ENCODE measurements at regions not wholly inside any gene's neighbourhood (a gene's known extent, or its start where the extent isn't known, plus 50 kb on each side); places are given as distances from the start of the nearest gene placed in this dataset.

DNA sequence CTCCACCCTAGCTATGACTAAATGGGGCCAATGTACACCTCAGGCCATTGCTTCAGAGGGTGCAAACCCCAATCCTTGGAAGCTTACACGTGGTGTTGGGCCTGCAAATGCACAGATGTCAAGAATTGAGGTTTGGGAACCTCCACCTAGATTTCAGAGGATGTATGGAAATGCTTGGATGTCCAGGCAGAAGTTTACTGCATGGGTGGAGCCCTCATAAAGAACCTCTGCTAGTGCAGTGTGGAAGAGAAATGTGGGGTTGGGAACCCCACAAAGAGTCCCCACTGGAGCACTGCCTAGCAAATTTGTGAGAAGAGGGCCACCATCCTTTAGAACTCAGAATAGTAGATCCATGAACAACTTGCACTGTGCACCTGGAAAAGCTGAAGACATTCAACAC is 284.1 kb downstream of the ANTXR2 start:
- H3K9me3 ChIP-seq (replicated peaks; ENCODE audit: control insufficient read depth, insufficient read depth, low read length), result no peaks in the 10 kb centered on the region
- CTCF ChIA-PET, result no interaction called here
- FAIRE-seq (no peak), DNase-seq (ENCODE audit: low read depth, low spot score) (no peak)
- no peak overlapping the region for H3K27ac ChIP-seq (ENCODE audit: insufficient read depth, low read depth, low read length)
- no peaks in the 10 kb centered on the region for H4K20me1 ChIP-seq (replicated peaks; ENCODE audit: control insufficient read depth, extremely low read depth, insufficient read depth, low read length)
- H3K79me2 ChIP-seq (ENCODE audit: control insufficient read depth, insufficient read depth, low read length), result no peaks in the 10 kb centered on the region
- no TSS peak for BruUV-seq (replicated peaks)
- no peaks in the 10 kb centered on the region for H3K27me3 ChIP-seq (ENCODE audit: control insufficient read depth in 2 of 2, insufficient read depth in 2 of 2, low read length in 2 of 2)
- H3K9ac ChIP-seq (replicated peaks; ENCODE audit: extremely low read depth, insufficient read depth, low read length), result no peak overlapping the region
- no peaks in the 10 kb centered on the region for H3K9me1 ChIP-seq (replicated peaks; ENCODE audit: control insufficient read depth, extremely low read depth, insufficient read depth, low read length)
- no peak overlapping the region for H2AFZ ChIP-seq (ENCODE audit: low read depth, low read length)
- no peaks in the 10 kb centered on the region for H3K36me3 ChIP-seq (ENCODE audit: control insufficient read depth in 2 of 2, extremely low read depth in 1 of 2, insufficient read depth in 2 of 2, low read length in 2 of 2)
- no peaks in the 10 kb centered on the region for H3K4me1 ChIP-seq (ENCODE audit: control insufficient read depth, extremely low read depth, insufficient read depth, low read length)
- no peak overlapping the region for H3K4me2 ChIP-seq (ENCODE audit: insufficient read depth, low read length)
- TF ChIP-seq, protein P1, sequence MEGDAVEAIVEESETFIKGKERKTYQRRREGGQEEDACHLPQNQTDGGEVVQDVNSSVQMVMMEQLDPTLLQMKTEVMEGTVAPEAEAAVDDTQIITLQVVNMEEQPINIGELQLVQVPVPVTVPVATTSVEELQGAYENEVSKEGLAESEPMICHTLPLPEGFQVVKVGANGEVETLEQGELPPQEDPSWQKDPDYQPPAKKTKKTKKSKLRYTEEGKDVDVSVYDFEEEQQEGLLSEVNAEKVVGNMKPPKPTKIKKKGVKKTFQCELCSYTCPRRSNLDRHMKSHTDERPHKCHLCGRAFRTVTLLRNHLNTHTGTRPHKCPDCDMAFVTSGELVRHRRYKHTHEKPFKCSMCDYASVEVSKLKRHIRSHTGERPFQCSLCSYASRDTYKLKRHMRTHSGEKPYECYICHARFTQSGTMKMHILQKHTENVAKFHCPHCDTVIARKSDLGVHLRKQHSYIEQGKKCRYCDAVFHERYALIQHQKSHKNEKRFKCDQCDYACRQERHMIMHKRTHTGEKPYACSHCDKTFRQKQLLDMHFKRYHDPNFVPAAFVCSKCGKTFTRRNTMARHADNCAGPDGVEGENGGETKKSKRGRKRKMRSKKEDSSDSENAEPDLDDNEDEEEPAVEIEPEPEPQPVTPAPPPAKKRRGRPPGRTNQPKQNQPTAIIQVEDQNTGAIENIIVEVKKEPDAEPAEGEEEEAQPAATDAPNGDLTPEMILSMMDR (IDR thresholded peaks at IDR 0.05; ENCODE audit: extremely low read depth in 1 of 2, insufficient read depth in 1 of 2, low read depth in 1 of 2, low read length in 2 of 2), result no peak
- TF ChIP-seq EZH2 (IDR thresholded peaks at IDR 0.05; ENCODE audit: borderline replicate concordance, low read depth, low read length, severe bottlenecking), result no peak
- no peak for TF ChIP-seq POLR2A (IDR thresholded peaks at IDR 0.05; ENCODE audit: low read depth, low read length)
- TF ChIP-seq, protein P2, sequence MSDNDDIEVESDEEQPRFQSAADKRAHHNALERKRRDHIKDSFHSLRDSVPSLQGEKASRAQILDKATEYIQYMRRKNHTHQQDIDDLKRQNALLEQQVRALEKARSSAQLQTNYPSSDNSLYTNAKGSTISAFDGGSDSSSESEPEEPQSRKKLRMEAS (IDR thresholded peaks at IDR 0.05; ENCODE audit: insufficient read depth, insufficient read length), result no peak
- TF ChIP-seq POLR2AphosphoS5 (IDR thresholded peaks at IDR 0.05; ENCODE audit: insufficient read depth, low read depth, low read length), result no peak
- TF ChIP-seq FOS (IDR thresholded peaks at IDR 0.05; ENCODE audit: borderline replicate concordance, insufficient read depth, low read length), result no peak
- no peak for TF ChIP-seq MYC (IDR thresholded peaks at IDR 0.05; ENCODE audit: low read depth, low read length)
- TF ChIP-seq GATA2 (IDR thresholded peaks at IDR 0.05; ENCODE audit: insufficient read depth, insufficient read length, low read depth, low read length), result no peak
- no peak for TF ChIP-seq JUN (IDR thresholded peaks at IDR 0.05; ENCODE audit: borderline replicate concordance, insufficient read depth, insufficient read length, low read depth)
- intact Hi-C loops (cut with micrococcal nuclease) (no loop called here), dilution Hi-C loops (cut with MboI; ENCODE audit: extremely low pct_ligation_motif_present, low sequenced_read_pairs) (no loop called here)
- POLR2A ChIA-PET, result no interaction called here
- H3K4me3 ChIP-seq (replicated peaks in 1 of 3; ENCODE audit: insufficient read depth in 1 of 3, low read depth in 1 of 3, low read length in 3 of 3), result no peak overlapping the region
